Bone marrow (tissue), 2 donors: ENCODE measurements at regions not wholly inside any gene's neighbourhood (a gene's known extent, or its start where the extent isn't known, plus 50 kb on each side); places are given as distances from the start of the nearest gene placed in this dataset.
"Not testable (repeated sequence)": the region's sequence is repeated elsewhere in the genome, so short reads cannot be mapped to it uniquely, and the experiment has no call there.

Experiments
- DNase-seq, 2 donors: peaks; one replicate each; lab custom pipeline; 2025; lab: John Stamatoyannopoulos, UW

GRCh38 chr4:82301390-82301789, 72.4 kb downstream of the HNRNPD start:
- not testable (repeated sequence) for DNase-seq

GRCh38 chr4:82293304-82293703, 80.5 kb downstream of the HNRNPD start:
- DNase-seq = peak in 1 of 2 donors; percentile 67

GRCh38 chr4:82287720-82288119, 86.1 kb downstream of the HNRNPD start:
- DNase-seq = no peak

GRCh38 chr4:82284858-82285805, 88.7 kb downstream of the HNRNPD start:
- peak; percentile 98 to 99 for DNase-seq

- DNase-seq = no peak
These were observed 89.3 kb downstream of the HNRNPD start for GRCh38 chr4:82284475-82284857.

GRCh38 chr4:82282875-82283274, 90.9 kb downstream of the HNRNPD start:
- DNase-seq = no peak

DNA sequence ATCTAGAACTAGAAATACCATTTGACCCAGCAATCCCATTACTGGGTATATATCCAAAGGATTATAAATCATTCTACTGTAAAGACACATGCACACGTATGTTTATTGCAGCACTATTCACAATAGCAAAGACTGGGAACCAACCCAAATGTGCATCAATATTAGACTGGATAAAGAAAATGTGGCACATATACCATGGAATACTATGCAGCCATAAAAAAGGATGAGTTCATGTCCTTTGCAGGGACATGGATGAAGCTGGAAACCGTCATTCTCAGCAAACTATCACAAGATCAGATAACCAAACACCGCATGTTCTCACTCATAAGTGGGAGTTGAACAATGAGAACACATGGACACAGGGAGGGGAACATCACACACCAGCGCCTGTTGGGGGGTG, 94.2 kb downstream of the HNRNPD start:
- DNase-seq = not testable (repeated sequence)

GRCh38 chr4:82276332-82276640, 97.5 kb downstream of the HNRNPD start:
- no peak for DNase-seq

- DNase-seq = no peak
These were observed 98.1 kb downstream of the HNRNPD start for GRCh38 chr4:82275431-82276331.

GRCh38 chr4:82274700-82275099, 99.1 kb downstream of the HNRNPD start:
- DNase-seq = not testable (repeated sequence)

GRCh38 chr4:82272523-82272922, 101.3 kb downstream of the HNRNPD start:
- not testable (repeated sequence) for DNase-seq

DNA sequence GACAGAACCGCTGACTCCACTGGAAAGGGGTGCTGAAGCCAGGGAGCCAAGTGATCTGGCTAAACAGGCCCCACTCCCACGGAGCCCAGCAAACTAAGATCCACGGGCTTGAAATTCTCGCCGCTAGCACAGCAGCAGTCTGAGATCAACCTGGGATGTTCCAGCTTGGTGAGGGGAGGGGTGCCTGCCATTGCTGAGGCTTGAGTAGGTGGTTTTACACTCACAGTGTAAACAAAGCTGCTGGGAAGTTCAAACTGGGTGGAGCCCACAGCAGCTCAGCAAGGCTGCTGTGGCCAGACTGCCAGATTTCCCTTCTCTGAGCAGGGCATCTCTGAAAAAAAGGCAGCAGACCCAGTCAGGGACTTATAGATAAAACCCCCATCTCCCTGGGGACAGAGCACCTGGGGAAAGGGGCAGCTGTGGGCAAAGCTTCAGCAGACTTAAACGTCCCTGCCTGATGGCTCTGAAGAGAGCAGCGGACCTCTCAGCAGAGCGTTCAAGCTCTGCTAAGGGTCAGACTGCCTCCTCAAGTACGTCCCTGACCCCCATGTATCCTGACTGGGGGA, 101.8 kb downstream of the HNRNPD start:
- not testable (repeated sequence) for DNase-seq

GRCh38 chr4:82268826-82269193, 105.0 kb downstream of the HNRNPD start:
- DNase-seq = no peak

DNA sequence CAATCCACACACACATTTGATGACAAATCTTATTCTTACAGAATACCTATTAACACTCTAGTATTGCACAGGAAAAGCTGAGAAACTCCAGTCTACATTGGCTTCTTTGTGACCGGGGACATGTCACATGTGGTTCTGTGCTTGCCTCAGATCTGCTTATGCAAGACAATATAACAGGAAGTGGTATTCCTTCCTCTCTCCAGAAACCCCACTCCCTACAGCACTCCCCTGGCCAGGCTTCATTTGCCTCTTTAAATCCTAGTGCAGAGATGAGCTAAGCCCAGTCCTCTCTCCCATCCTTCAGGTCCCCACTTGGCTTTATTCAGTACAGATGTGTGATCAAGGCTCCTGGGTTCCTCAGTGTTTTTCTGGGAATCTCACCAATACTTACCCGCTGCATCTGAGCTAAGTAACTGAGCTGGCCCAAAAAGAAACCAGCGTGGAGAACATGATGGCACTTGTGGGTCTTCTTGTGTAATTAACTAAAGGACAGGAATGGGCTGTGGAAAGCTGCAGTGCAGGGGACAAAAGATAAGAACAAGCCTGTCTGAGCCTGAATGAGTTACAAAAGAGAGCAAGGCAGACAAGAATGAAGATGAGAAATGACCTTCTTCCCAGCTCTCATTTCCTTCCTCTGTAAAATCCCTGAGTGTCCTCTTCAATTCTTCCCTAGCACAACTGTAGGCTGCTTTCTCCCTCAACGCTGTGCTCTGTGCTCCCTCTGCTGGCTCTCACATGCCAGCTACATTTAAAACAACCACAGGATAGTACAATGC, 105.6 kb downstream of the HNRNPD start:
- peak; percentile 31 to 36 for DNase-seq

DNA sequence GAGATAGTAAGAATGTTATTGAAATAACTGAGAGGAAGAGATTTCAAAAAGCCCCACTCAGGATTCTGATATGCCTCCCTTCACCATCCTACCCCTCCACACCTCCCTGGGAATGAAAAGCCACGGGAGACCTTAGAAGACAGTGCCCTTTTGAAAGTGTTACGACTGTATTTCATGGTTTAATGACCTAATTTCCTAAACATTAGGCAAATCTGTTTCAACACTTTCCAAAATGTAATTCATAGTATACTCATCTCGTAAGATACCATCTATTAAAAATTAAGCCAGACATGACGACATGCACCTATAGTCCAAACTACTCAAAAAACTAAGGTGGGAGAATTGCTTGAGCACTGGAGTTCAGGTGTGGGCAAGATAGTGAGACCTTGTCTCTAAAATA, 106.3 kb downstream of the HNRNPD start:
- no peak for DNase-seq

DNA sequence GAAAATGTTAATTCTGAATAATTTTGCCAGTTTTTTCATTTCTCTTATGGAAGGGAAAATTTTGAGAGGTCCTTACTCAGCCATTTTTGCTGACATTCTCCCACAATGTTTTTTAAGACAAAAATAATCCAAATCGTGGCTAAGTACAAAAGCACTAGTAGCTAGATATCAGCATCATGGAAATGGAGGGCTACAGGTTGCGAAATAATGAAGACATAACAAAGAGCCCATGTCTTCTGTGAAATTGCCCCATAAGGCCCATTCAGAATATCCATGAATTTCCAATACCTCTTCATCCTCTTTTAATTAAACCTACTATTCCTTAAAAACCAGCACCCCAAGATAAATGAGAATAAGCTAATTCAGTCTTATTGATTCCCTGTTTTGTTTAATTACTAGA, 107.4 kb downstream of the HNRNPD start:
- no peak for DNase-seq

DNA sequence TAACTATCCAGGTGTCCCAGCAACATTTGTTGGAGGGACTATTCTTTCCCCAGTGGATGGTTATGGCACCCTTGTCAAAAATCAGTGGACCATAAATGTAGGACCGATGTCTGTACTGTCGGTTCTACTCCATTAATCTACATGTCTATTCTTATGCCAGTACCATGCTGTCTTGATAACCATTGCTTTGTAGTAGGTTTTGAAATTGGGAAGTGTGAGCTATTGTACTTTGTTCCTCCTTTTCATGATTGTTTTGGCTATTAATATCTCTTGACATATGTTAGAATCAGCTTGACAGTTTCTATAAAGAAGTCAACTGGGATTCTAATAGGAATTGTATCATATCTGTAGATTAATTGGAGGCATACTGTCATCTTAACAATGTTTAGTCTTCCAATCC, 112.7 kb downstream of the HNRNPD start:
- no peak for DNase-seq

GRCh38 chr4:82260632-82261031, 113.2 kb downstream of the HNRNPD start:
- no peak for DNase-seq

DNA sequence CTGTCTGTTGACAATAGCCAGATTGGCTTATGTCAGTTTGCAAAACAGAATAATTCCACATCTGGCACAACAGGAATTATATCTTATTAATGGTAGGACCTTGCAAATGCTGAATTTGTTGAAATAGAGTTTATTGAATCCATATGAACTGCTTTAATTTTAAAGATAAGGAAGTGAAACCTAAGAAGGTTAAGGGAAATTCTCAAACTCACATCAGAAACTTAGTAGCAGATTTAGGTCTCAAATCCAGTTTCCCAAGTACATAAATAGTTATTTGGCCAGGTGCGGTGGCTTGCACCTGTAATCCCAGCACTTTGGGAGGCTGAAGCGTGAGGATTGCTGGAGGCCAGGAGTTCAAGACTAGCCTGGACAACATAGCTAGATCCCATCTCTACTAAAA, 117.1 kb downstream of the HNRNPD start:
- DNase-seq = no peak

- DNase-seq = no peak
These were observed 118.1 kb downstream of the HNRNPD start for GRCh38 chr4:82255657-82256056.

- DNase-seq = no peak
These were observed 124.7 kb downstream of the HNRNPD start for GRCh38 chr4:82248903-82249632.
